GM12891 (cell line): ENCODE measurements at regions not wholly inside any gene's neighbourhood (a gene's known extent, or its start where the extent isn't known, plus 50 kb on each side); places are given as distances from the start of the nearest gene placed in this dataset.

ENCODE experiments used
- POLR2A ChIP-seq: IDR thresholded peaks from 2 replicates; pipeline ENCODE4 v1.6.1; 2011; ENCODE audit warnings: low read depth, low read length, control low read depth
- POLR2AphosphoS5 ChIP-seq: IDR thresholded peaks from 2 replicates; pipeline ENCODE4 v1.6.1; 2011; ENCODE audit warnings: low read depth, low read length, control low read depth
- POU2F2 ChIP-seq: IDR thresholded peaks from 2 replicates; pipeline ENCODE4 v1.6.1; 2011; ENCODE audit warnings: low read depth, mild to moderate bottlenecking, control low read depth, low read length, moderate library complexity
- TAF1 ChIP-seq: IDR thresholded peaks from 2 replicates; pipeline ENCODE4 v1.6.1; 2011; ENCODE audit warnings: low read depth, low read length, control low read depth

GRCh38 chr9:79057576-79057975 lies 514.2 kb upstream of the TLE4 start:
- no peak for TF ChIP-seq POLR2A
- no peak for TF ChIP-seq POLR2AphosphoS5
- no peak for TF ChIP-seq TAF1
- no peak for TF ChIP-seq POU2F2
